GM12878 (cell line): ENCODE measurements at regions not wholly inside any gene's neighbourhood (a gene's known extent, or its start where the extent isn't known, plus 50 kb on each side); places are given as distances from the start of the nearest gene placed in this dataset.

ENCODE experiments used
- ATAC-seq: fragments of 200-7000 bp; cut with Tn5 transposase; 3 replicates; pipeline ENCODE4 v1.9.1; 2020; ENCODE audit warnings: mild to moderate bottlenecking, moderate library complexity
- BruUV-seq: library from RNA; stranded (reverse); fragments of 400-500 nt; replicated peaks from 2 replicates; lab custom pipeline; 2021; lab: Mats Ljungman, UMichigan
- CTCF ChIA-PET: fragments of 300-600 bp; sonication (Branson Sonifier 250); formaldehyde crosslinking; extraction: SDS; loops from one replicate; lab custom pipeline; 2021; ENCODE audit warnings: inconsistent platforms; lab: Yijun Ruan, JAX
- POLR2A ChIA-PET: fragments of 350-600 bp; formaldehyde crosslinking; extraction: SDS; loops from one replicate; lab custom pipeline; 2021; ENCODE audit warnings: inconsistent platforms; lab: Charles Lee
- RAD21 ChIA-PET: fragments of 300-600 bp; sonication (Branson Sonifier 250); formaldehyde crosslinking; loops from one replicate; lab custom pipeline; 2023; ENCODE audit warnings: antibody characterized with exemption; ENCODE audit not compliant: unreplicated experiment; lab: Charles Lee
- SMC1A ChIA-PET: fragments of 300-600 bp; sonication (Branson Sonifier 250); formaldehyde crosslinking; loops from one replicate; lab custom pipeline; 2023; ENCODE audit not compliant: unreplicated experiment, uncharacterized antibody; lab: Charles Lee
- DNase-seq: peaks from one replicate; pipeline ENCODE4 v3.0.0-alpha.2; 2011; ENCODE audit warnings: low read depth, low spot score
- FAIRE-seq: peaks from 3 replicates; lab custom pipeline; 2011; peaks lifted over from hg19 to GRCh38; lab: Jason Lieb, UNC
- H2AFZ ChIP-seq: 2 replicates; pipeline ENCODE4 v1.6.0; 2011; ENCODE audit warnings: low read depth, low read length, control low read depth; ENCODE audit not compliant: control insufficient read depth
- H3K27ac ChIP-seq: 2 replicates; pipeline ENCODE4 v1.5.1; 2011; ENCODE audit warnings: control low read depth; ENCODE audit not compliant: control insufficient read depth, insufficient read depth
- H3K27me3 ChIP-seq, 2 experiments: replicated peaks in 1 of 2; 2 replicates each; pipeline versions ENCODE4 v1.6.0 to v1.6.1; 2011; ENCODE audit warnings: low read length in 1 of 2; ENCODE audit not compliant: control insufficient read depth in 2 of 2, insufficient read depth in 2 of 2
- H3K36me3 ChIP-seq, 2 experiments: 2 replicates each; pipeline ENCODE4 v1.5.1; 2011; ENCODE audit warnings: low read length in 1 of 2; ENCODE audit not compliant: control insufficient read depth in 2 of 2, insufficient read depth in 2 of 2
- H3K4me1 ChIP-seq: 2 replicates; pipeline ENCODE4 v1.6.1; 2011; ENCODE audit warnings: mild to moderate bottlenecking, low read length, moderate library complexity, mixed read lengths; ENCODE audit not compliant: control insufficient read depth, insufficient read depth
- H3K4me2 ChIP-seq: 2 replicates; pipeline ENCODE4 v1.6.0; 2011; ENCODE audit warnings: control low read depth; ENCODE audit not compliant: control insufficient read depth, insufficient read depth
- H3K4me3 ChIP-seq: fragments of 200-600 bp; sonication (generic); 2 replicates; pipeline ENCODE4 v1.5.1; 2016
- H3K79me2 ChIP-seq: 2 replicates; pipeline ENCODE4 v1.6.0; 2011; ENCODE audit warnings: low read length; ENCODE audit not compliant: control insufficient read depth, insufficient read depth
- H3K9ac ChIP-seq: 2 replicates; pipeline ENCODE4 v1.8.0; 2011; ENCODE audit warnings: low read length, control low read depth, mixed read lengths; ENCODE audit not compliant: control insufficient read depth, insufficient read depth
- H3K9me3 ChIP-seq: replicated peaks from 3 replicates; pipeline ENCODE4 v1.5.1; 2011; ENCODE audit warnings: mild to moderate bottlenecking, low read length; ENCODE audit not compliant: control insufficient read depth, insufficient read depth
- H4K20me1 ChIP-seq: 2 replicates; pipeline ENCODE4 v1.6.0; 2011; ENCODE audit not compliant: control insufficient read depth, insufficient read depth
- CBX3 ChIP-seq: fragments of 200-600 bp; sonication (generic); IDR thresholded peaks from 2 replicates; pipeline ENCODE4 v1.6.1; 2016; ENCODE audit warnings: low read depth, borderline replicate concordance
- CREM ChIP-seq: IDR thresholded peaks from 2 replicates; pipeline ENCODE4 v1.6.1; 2014; ENCODE audit warnings: antibody characterized with exemption, low read depth
- ETV6 ChIP-seq, 2 experiments: fragments of 450-650 bp in 1 of 2; IDR thresholded peaks in 1 of 2; conservative IDR thresholded peaks in 1 of 2; 2 replicates each; pipeline ENCODE4 v1.6.1; 2014; ENCODE audit warnings: antibody characterized with exemption in 1 of 2, borderline replicate concordance in 1 of 2, low read depth in 1 of 2, mild to moderate bottlenecking in 1 of 2, moderate library complexity in 1 of 2
- MTA3 ChIP-seq: IDR thresholded peaks from 2 replicates; pipeline ENCODE4 v1.6.1; 2012; ENCODE audit warnings: low read length, inconsistent platforms, borderline replicate concordance
- NR2C2 ChIP-seq: IDR thresholded peaks from 2 replicates; pipeline ENCODE4 v1.6.1; 2011; ENCODE audit warnings: borderline replicate concordance, low read depth; ENCODE audit not compliant: control insufficient read depth, insufficient read length
- SMARCA5 ChIP-seq: fragments of 450-650 bp; IDR thresholded peaks from 2 replicates; pipeline ENCODE4 v1.6.1; 2017; ENCODE audit warnings: mild to moderate bottlenecking
- SREBF2 ChIP-seq: IDR thresholded peaks from 2 replicates; pipeline ENCODE4 v1.6.1; 2012; ENCODE audit warnings: mild to moderate bottlenecking, low read length
- SUZ12 ChIP-seq: fragments of 200-600 bp; sonication (generic); IDR thresholded peaks from one replicate; pipeline ENCODE4 v1.6.1; 2018; ENCODE audit warnings: antibody characterized with exemption, mild to moderate bottlenecking; ENCODE audit not compliant: unreplicated experiment
- USF1 ChIP-seq: IDR thresholded peaks from 2 replicates; pipeline ENCODE4 v1.6.1; 2011; ENCODE audit warnings: borderline replicate concordance, low read depth, mild to moderate bottlenecking, moderate library complexity, mixed read lengths, low read length; ENCODE audit not compliant: insufficient read depth; ENCODE audit errors: extremely low read length
- ZBTB33 ChIP-seq: fragments of 450-650 bp; IDR thresholded peaks from 2 replicates; pipeline ENCODE4 v1.6.1; 2017; ENCODE audit warnings: mild to moderate bottlenecking
- WGBS: methylation state at CpG from one replicate; pipeline ENCODE4 v1.1.6; 2016; ENCODE audit warnings: low lambda C conversion rate; ENCODE audit not compliant: insufficient replicate concordance, insufficient coverage; ENCODE audit errors: missing lambda C conversion rate; 5-methylcytosine and 5-hydroxymethylcytosine counted together
- in situ Hi-C: fragments of 300-500 bp; cut with MboI; formaldehyde crosslinking; loops from 9 replicates; pipeline ENCODE4 v1.14.3; 2018; ENCODE audit warnings: mixed read lengths
- intact Hi-C: fragments of 100-400 bp; cut with micrococcal nuclease; formaldehyde crosslinking; loops from one replicate; pipeline ENCODE4 v1.14.2; 2022; ENCODE audit not compliant: unreplicated experiment

- FAIRE-seq, result no peak
- BruUV-seq, result no TSS peak
- TF ChIP-seq SMARCA5, result no peak
- no peak for TF ChIP-seq USF1
- no peak for TF ChIP-seq SREBF2
- no peak for TF ChIP-seq CREM
- TF ChIP-seq SUZ12, result no peak
- no peak for TF ChIP-seq ETV6 (conservative IDR thresholded peaks at IDR 0.05 in 1 of 2, IDR thresholded peaks at IDR 0.05 in 1 of 2; ENCODE audit: borderline replicate concordance in 1 of 2, low read depth in 1 of 2)
- no peak for TF ChIP-seq MTA3
- no peak for TF ChIP-seq ZBTB33
- no peak for TF ChIP-seq NR2C2
- TF ChIP-seq CBX3, result no peak
- TF ChIP-seq, all 136 proteins: peak for 0
- no peaks in the 10 kb centered on the region for H3K79me2 ChIP-seq
- WGBS, result 44% methylated on average over 16 of the region's 16 CpGs
- ATAC-seq, result no peak
- no peak overlapping the region for H3K4me2 ChIP-seq
- RAD21 ChIA-PET, result no interaction called here
- H3K36me3 ChIP-seq, result no peaks in the 10 kb centered on the region
- H3K9me3 ChIP-seq, result no peaks in the 10 kb centered on the region
- CTCF ChIA-PET, result no interaction called here
- H3K27ac ChIP-seq, result no peak overlapping the region
- in situ Hi-C loops (no loop called here), intact Hi-C loops (no loop called here)
- H3K9ac ChIP-seq, result no peak overlapping the region
- POLR2A ChIA-PET, result no interaction called here
- no peaks in the 10 kb centered on the region; a peak in 1 of 4 replicates for H3K27me3 ChIP-seq
- no peak overlapping the region for H3K4me3 ChIP-seq
- SMC1A ChIA-PET, result no interaction called here
- H2AFZ ChIP-seq, result no peak overlapping the region
- no peaks in the 10 kb centered on the region for H3K4me1 ChIP-seq
- DNase-seq, result no peak
- no peaks in the 10 kb centered on the region for H4K20me1 ChIP-seq
These were observed 69.2 kb downstream of the UNCX start for GRCh38 chr7:1301882-1302251.
